ENCODE measurements at regions not wholly inside any gene's neighbourhood (a gene's known extent, or its start where the extent isn't known, plus 50 kb on each side); places are given as distances from the start of the nearest gene placed in this dataset.

GRCh38 chr6:73984571-73985210, 288.7 kb downstream of the CD109 start:
- TF ChIP-seq, protein P1, sequence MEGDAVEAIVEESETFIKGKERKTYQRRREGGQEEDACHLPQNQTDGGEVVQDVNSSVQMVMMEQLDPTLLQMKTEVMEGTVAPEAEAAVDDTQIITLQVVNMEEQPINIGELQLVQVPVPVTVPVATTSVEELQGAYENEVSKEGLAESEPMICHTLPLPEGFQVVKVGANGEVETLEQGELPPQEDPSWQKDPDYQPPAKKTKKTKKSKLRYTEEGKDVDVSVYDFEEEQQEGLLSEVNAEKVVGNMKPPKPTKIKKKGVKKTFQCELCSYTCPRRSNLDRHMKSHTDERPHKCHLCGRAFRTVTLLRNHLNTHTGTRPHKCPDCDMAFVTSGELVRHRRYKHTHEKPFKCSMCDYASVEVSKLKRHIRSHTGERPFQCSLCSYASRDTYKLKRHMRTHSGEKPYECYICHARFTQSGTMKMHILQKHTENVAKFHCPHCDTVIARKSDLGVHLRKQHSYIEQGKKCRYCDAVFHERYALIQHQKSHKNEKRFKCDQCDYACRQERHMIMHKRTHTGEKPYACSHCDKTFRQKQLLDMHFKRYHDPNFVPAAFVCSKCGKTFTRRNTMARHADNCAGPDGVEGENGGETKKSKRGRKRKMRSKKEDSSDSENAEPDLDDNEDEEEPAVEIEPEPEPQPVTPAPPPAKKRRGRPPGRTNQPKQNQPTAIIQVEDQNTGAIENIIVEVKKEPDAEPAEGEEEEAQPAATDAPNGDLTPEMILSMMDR (IDR thresholded peaks at IDR 0.05) = no peak
- TF ChIP-seq POLR2A (IDR thresholded peaks at IDR 0.05) (no peak), POLR2AphosphoS5 (IDR thresholded peaks at IDR 0.05) (no peak)

All from breast epithelium (tissue), 3 donors.